ENCODE measurements at regions not wholly inside any gene's neighbourhood (a gene's known extent, or its start where the extent isn't known, plus 50 kb on each side); places are given as distances from the start of the nearest gene placed in this dataset.

GRCh38 chr17:70256751-70257150 is 87.4 kb downstream of the KCNJ2 start:
- intact Hi-C loops (cut with micrococcal nuclease) = no loop called here
- H3K27ac ChIP-seq (replicated peaks) = no peak overlapping the region
- no peak for TF ChIP-seq CTCF (IDR thresholded peaks at IDR 0.05; ENCODE audit: borderline replicate concordance)

GRCh38 chr17:70258465-70258864 is 89.1 kb downstream of the KCNJ2 start:
- no peaks in the 10 kb centered on the region for H3K36me3 ChIP-seq
- intact Hi-C loops (cut with micrococcal nuclease) = no loop called here
- no peak for TF ChIP-seq CTCF (IDR thresholded peaks at IDR 0.05; ENCODE audit: borderline replicate concordance)
- H3K4me1 ChIP-seq = no peaks in the 10 kb centered on the region
- H3K27me3 ChIP-seq (ENCODE audit: low read depth) = no peaks in the 10 kb centered on the region
- no peaks in the 10 kb centered on the region for H3K9me3 ChIP-seq (replicated peaks)
- no peak overlapping the region for H3K4me3 ChIP-seq
- no peak overlapping the region for H3K27ac ChIP-seq (replicated peaks)
- no peak for DNase-seq

More at GRCh38 chr17:70256751-70257150, 87.4 kb downstream of the KCNJ2 start:
- Histone ChIP-seq H3K4me1 (no peaks in the 10 kb centered on the region), H3K9me3 (replicated peaks) (no peaks in the 10 kb centered on the region), H3K36me3 (no peaks in the 10 kb centered on the region), H3K4me3 (no peak overlapping the region), H3K27me3 (ENCODE audit: low read depth) (no peaks in the 10 kb centered on the region)
- DNase-seq = no peak

- Histone ChIP-seq H3K9me3 (replicated peaks) (no peaks in the 10 kb centered on the region), H3K4me3 (no peak overlapping the region), H3K27ac (replicated peaks) (no peak overlapping the region), H3K36me3 (no peaks in the 10 kb centered on the region), H3K27me3 (ENCODE audit: low read depth) (no peaks in the 10 kb centered on the region), H3K4me1 (no peaks in the 10 kb centered on the region)
- DNase-seq = no peak
- intact Hi-C loops (cut with micrococcal nuclease) = no loop called here
- TF ChIP-seq CTCF (IDR thresholded peaks at IDR 0.05; ENCODE audit: borderline replicate concordance) = no peak
Observed at GRCh38 chr17:70259400-70259799, 90.1 kb downstream of the KCNJ2 start.

GRCh38 chr17:70261170-70261569 is 91.8 kb downstream of the KCNJ2 start:
- H3K36me3 ChIP-seq = no peaks in the 10 kb centered on the region
- TF ChIP-seq CTCF (IDR thresholded peaks at IDR 0.05; ENCODE audit: borderline replicate concordance) = no peak
- H3K27ac ChIP-seq (replicated peaks) = no peak overlapping the region
- H3K4me3 ChIP-seq = no peak overlapping the region
- intact Hi-C loops (cut with micrococcal nuclease) = no loop called here
- no peaks in the 10 kb centered on the region for H3K27me3 ChIP-seq (ENCODE audit: low read depth)
- no peaks in the 10 kb centered on the region for H3K9me3 ChIP-seq (replicated peaks)
- no peaks in the 10 kb centered on the region for H3K4me1 ChIP-seq
- DNase-seq = no peak

GRCh38 chr17:70265471-70265870 is 96.1 kb downstream of the KCNJ2 start:
- no peak for DNase-seq
- Histone ChIP-seq H3K4me1 (no peaks in the 10 kb centered on the region), H3K4me3 (no peak overlapping the region), H3K9me3 (replicated peaks) (no peaks in the 10 kb centered on the region), H3K27me3 (ENCODE audit: low read depth) (no peaks in the 10 kb centered on the region), H3K27ac (replicated peaks) (no peak overlapping the region), H3K36me3 (no peaks in the 10 kb centered on the region)
- intact Hi-C loops (cut with micrococcal nuclease) = no loop called here
- no peak for TF ChIP-seq CTCF (IDR thresholded peaks at IDR 0.05; ENCODE audit: borderline replicate concordance)

GRCh38 chr17:70266394-70266793 is 97.1 kb downstream of the KCNJ2 start:
- Histone ChIP-seq H3K9me3 (replicated peaks) (no peaks in the 10 kb centered on the region), H3K4me3 (no peak overlapping the region), H3K4me1 (no peaks in the 10 kb centered on the region), H3K27ac (replicated peaks) (no peak overlapping the region), H3K36me3 (no peaks in the 10 kb centered on the region), H3K27me3 (ENCODE audit: low read depth) (no peaks in the 10 kb centered on the region)
- no peak for DNase-seq
- TF ChIP-seq CTCF (IDR thresholded peaks at IDR 0.05; ENCODE audit: borderline replicate concordance) = no peak
- intact Hi-C loops (cut with micrococcal nuclease) = no loop called here
